HG03196 (cell line): ENCODE measurements at regions not wholly inside any gene's neighbourhood (a gene's known extent, or its start where the extent isn't known, plus 50 kb on each side); places are given as distances from the start of the nearest gene placed in this dataset.
"Not testable (repeated sequence)": the region's sequence is repeated elsewhere in the genome, so short reads cannot be mapped to it uniquely, and the experiment has no call there.

Source experiments
- ATAC-seq: cut with Tn5 transposase; IDR thresholded peaks from one replicate; pipeline ENCODE4 v1.9.1; 2021; ENCODE audit not compliant: unreplicated experiment

GRCh38 chr5:155489949-155490348 is 476.4 kb downstream of the KIF4B start:
- ATAC-seq: no peak

DNA sequence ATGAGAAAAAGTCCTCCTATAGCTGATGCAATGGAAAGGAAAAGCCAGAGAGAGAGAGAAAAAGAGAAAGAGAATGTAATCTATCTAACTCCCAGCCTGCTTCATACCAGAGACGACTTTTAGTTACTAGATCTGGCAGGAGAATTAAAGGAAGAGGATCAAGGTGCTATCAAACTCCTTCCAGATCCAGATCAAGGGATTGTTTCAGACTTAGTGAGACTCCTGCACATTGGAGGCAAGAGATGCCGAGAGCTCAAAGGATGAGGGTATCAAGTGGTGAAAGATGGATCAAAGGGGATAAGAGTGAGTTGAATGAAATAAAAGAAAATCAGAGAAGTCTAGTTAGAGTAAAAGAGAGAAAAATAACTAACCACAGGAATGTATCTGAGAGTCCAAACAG is 478.6 kb downstream of the KIF4B start:
- no peak for ATAC-seq

- ATAC-seq: no peak
Observed at GRCh38 chr5:155504606-155505005, 491.1 kb downstream of the KIF4B start.

GRCh38 chr5:155507363-155507762 is 493.8 kb downstream of the KIF4B start:
- ATAC-seq: no peak

GRCh38 chr5:155508673-155509072 is 495.1 kb downstream of the KIF4B start:
- no peak for ATAC-seq

DNA sequence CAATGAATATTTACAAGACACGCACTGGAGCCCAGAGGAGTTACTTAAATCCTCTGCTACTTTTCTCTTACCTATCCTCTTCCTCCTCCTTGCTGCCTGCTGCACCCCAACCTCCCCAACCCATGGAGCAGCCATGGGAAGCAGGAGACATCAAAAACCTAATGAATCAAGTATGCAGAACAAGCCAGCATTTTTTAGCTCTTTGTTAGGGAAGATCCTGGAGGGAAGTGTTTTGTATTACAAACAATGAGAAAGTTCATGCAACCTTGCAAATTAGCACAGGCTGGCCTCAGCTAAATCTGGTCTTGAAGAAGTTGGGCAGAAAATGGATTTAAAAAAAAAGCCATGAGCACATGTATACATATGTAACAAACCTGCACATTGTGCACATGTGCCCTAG is 498.8 kb downstream of the KIF4B start:
- ATAC-seq: no peak

DNA sequence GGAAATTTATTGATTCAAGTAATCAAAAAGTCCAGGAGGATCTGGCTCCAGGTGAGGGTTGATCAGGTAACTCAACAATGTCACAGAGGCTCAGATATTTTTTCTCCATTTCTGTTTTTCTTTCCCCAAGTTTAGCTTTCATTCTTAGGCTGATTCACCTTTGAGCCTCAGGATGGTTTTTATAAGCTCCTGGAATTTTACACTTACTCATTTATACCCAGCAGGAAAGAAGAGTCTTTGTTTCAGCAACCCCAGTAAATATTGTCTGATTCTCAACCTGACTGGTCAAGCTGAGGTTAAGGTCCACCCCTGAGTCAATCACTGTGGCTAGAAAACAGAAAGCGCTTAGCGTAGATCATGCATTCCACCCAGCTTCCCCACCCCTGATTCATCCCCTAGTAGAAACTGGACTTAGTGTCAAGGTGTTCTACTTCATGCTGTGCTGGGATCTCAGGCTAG is 500.6 kb downstream of the KIF4B start:
- ATAC-seq: no peak

GRCh38 chr5:155522540-155522939 is 509.0 kb downstream of the KIF4B start:
- no peak for ATAC-seq

GRCh38 chr5:155529362-155529761 is 515.8 kb downstream of the KIF4B start:
- no peak for ATAC-seq

DNA sequence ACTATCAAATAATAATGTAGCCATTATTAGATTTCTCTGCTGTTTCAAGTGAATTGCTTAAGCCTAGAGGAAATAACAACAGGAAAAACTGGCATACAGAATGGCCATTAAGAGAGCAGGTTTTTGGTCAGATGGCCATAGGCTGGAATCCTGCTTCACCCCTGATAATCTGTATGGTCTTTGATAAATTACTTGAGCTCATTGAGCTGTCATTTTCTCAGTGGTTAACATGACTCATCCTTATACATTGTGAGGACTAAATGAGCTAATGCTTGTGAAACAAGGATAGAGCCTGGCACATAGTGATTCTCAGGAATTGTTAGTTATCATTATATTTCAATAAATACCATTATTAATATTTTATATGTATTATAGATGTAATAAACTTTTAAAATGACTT is 516.5 kb downstream of the KIF4B start:
- ATAC-seq: no peak

- no peak for ATAC-seq
Observed at GRCh38 chr5:155532621-155533311, 519.2 kb downstream of the KIF4B start.

DNA sequence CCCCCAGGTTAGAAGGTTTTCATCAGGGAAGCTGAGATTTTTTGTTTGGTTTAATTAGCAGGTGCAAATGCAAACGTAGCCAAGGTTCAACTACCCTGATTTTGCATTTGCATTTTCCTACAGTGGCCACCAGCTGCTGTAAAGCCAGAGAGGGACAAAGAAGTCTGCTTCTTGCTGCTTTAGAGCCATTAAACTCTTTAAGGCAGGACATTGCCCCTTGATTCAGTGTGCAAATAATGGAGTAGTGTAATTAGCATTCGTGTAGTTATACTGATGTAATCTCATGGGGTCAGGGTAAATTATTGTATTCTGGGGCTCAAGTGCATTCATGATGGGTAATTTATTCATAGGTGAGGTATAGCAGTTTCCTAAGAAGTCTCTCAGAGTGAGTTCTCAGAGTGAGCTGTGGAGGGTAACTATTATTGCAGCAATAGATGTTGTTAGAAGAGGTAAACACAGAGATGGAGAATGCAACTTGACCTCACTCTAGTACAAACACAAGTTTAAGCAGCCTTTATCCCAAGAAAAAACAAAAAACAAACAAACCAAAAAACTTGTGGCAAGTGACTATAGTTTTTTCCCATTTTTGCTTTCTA is 526.5 kb downstream of the KIF4B start:
- no peak for ATAC-seq

DNA sequence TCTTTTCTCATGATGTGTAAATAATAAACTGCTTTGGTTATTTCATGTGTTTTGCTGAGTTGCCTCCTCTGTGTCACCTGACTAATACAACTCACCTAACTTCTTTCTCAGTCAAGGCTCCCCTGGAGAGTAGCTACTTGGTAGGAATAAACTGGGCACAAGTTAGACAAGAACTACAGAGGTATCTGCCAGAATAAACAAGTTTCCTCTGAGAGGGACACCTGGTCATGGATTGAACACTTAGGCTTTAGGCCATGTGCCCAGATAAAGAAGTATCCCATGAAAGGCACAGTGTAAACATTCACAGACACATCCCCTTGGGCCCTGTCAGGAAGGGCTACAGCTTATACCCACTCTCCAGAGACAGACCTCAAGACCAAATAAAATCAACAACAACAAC is 532.5 kb downstream of the KIF4B start:
- ATAC-seq: no peak

GRCh38 chr5:155554500-155554899 is 540.9 kb downstream of the KIF4B start:
- ATAC-seq: no peak

DNA sequence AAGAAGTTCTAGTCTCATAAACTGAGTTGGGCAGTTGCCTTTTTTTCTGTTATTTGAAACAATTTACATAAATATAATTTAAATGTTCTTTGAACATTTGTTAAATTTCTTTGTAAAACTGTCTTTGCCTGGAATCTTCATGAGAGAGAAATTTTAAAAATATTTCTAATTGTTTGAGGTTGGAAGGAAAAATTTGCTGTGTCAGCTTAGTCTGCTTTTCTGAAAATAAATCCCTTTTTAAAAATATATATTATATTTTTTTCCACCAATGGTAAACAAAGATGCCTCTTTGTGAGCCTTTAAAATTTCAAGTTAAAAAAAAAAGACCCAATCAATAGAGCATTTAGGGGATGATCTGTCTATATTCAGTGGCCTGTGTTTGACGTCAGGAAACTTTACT is 542.7 kb downstream of the KIF4B start:
- no peak for ATAC-seq

GRCh38 chr5:155556700-155557099 is 543.1 kb downstream of the KIF4B start:
- no peak for ATAC-seq

GRCh38 chr5:155562158-155562557 is 548.6 kb downstream of the KIF4B start:
- no peak for ATAC-seq

DNA sequence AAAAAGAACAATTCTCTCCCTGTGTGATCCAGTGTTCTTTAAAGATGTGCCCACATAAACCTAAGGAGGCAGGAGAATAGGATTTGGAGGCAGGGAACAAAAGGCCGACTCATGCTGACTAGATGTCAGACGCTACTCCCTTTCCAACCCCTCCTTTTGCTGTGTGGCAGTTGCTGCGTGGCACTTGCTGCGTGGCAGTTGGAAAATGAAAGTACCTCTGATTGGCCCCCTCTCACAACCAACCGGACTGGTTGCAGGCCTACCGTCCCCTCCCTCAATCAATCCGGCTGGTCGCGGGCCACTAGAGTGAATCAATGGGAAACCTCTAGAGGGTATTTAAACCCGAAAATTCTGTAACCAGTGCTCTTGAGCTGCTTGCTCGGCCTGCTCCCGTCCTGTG is 551.0 kb downstream of the KIF4B start:
- no peak for ATAC-seq

- ATAC-seq: no peak
Observed at GRCh38 chr5:155575861-155576260, 562.3 kb downstream of the KIF4B start.

DNA sequence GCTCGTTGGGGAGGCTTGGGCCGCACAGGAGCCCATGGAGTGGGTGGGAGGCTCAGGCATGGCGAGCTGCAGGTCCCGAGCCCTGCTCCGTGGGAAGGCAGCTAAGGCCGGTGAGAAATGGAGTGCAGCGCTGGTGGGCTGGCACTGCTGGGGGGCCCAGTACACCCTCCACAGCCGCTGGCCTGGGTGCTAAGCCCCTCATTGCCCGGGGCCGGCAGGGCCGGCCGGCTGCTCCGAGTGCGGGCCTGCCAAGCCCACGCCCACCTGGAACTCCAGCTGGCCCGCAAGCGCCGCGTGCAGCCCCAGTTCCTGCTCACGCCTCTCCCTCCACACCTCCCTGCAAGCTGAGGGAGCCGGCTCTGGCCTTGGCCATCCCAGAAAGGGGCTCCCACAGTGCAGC is 573.3 kb downstream of the KIF4B start:
- not testable (repeated sequence) for ATAC-seq

DNA sequence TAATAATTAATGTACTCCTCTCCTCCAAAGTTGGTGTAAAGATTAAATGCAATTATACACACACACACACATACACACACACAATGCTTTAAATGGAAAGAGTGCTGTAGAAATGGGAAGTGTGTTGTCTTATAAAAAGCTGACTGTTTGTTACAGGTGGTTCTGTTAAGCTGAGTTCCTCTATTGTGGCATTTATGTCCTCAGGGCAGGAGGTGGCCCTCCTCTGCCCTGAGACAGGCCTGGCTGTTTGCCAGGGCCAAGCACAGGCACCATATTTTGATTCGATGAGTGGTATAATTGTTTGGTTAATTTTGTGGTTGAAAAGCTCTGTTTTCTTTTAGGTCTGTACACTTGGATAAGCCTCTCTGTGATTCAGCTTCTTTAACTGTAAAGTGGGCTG is 573.9 kb downstream of the KIF4B start:
- ATAC-seq: no peak

- no peak for ATAC-seq
Observed at GRCh38 chr5:155591273-155591672, 577.7 kb downstream of the KIF4B start.

- no peak for ATAC-seq
Observed at GRCh38 chr5:155594270-155594669, 580.7 kb downstream of the KIF4B start.
